PC-3 (cell line): ENCODE measurements at regions not wholly inside any gene's neighbourhood (a gene's known extent, or its start where the extent isn't known, plus 50 kb on each side); places are given as distances from the start of the nearest gene placed in this dataset.
"Not testable (repeated sequence)": the region's sequence is repeated elsewhere in the genome, so short reads cannot be mapped to it uniquely, and the experiment has no call there.

Experiments
- ATAC-seq: fragments of 200-7000 bp; cut with Tn5 transposase; 2 replicates; pipeline ENCODE4 v1.9.1; 2020; ENCODE audit warnings: mild to moderate bottlenecking, moderate library complexity
- BruUV-seq: library from RNA; stranded (reverse); fragments of 400-500 nt; replicated peaks from 2 replicates; lab custom pipeline; 2021; lab: Mats Ljungman, UMichigan
- CTCF ChIA-PET: fragments of 300-600 bp; sonication (Branson Sonifier 250); formaldehyde crosslinking; loops from one replicate; lab custom pipeline; 2022; ENCODE audit warnings: antibody characterized with exemption; lab: Charles Lee
- POLR2A ChIA-PET: fragments of 300-600 bp; sonication (Branson Sonifier 250); formaldehyde crosslinking; loops from one replicate; lab custom pipeline; 2022; ENCODE audit warnings: antibody characterized with exemption; ENCODE audit not compliant: unreplicated experiment; lab: Charles Lee
- DNase-seq: peaks from one replicate; pipeline ENCODE4 v3.0.0-alpha.2; 2015
- H2AFZ ChIP-seq: fragments of 300-600 bp; sonication (generic); 2 replicates; pipeline ENCODE4 v1.6.0; 2016; ENCODE audit warnings: antibody characterized with exemption, low read length
- H3F3A ChIP-seq: fragments of 300-600 bp; sonication (generic); one replicate; pipeline ENCODE4 v1.6.0; 2017; ENCODE audit warnings: antibody characterized with exemption, low read length, control low read depth, mild to moderate bottlenecking; ENCODE audit not compliant: unreplicated experiment
- H3K27ac ChIP-seq: fragments of 300-600 bp; sonication (generic); 2 replicates; pipeline ENCODE4 v1.5.1; 2016; ENCODE audit warnings: mild to moderate bottlenecking, low read length
- H3K27me3 ChIP-seq: fragments of 300-600 bp; sonication (generic); 2 replicates; pipeline ENCODE4 v1.6.1; 2016; ENCODE audit warnings: low read length, mixed read lengths
- H3K36me3 ChIP-seq: fragments of 300-600 bp; sonication (generic); 2 replicates; pipeline ENCODE4 v1.6.1; 2016; ENCODE audit warnings: low read depth, mixed run types, low read length, mixed read lengths
- H3K4me1 ChIP-seq: fragments of 300-600 bp; sonication (generic); 2 replicates; pipeline ENCODE4 v1.5.1; 2016; ENCODE audit warnings: low read length; ENCODE audit not compliant: insufficient read depth
- H3K4me2 ChIP-seq: fragments of 300-600 bp; sonication (generic); 2 replicates; pipeline ENCODE4 v1.6.0; 2016; ENCODE audit warnings: low read length
- H3K4me3 ChIP-seq: fragments of 300-600 bp; sonication (generic); 2 replicates; pipeline ENCODE4 v1.5.1; 2016; ENCODE audit warnings: mild to moderate bottlenecking, low read length, mixed read lengths
- H3K79me2 ChIP-seq: fragments of 300-600 bp; sonication (generic); 2 replicates; pipeline ENCODE4 v1.6.1; 2017; ENCODE audit warnings: low read length, mixed read lengths
- H3K9ac ChIP-seq: fragments of 300-600 bp; sonication (generic); 2 replicates; pipeline ENCODE4 v1.6.0; 2016; ENCODE audit warnings: mild to moderate bottlenecking, low read length
- H3K9me2 ChIP-seq: fragments of 300-600 bp; sonication (generic); replicated peaks from 2 replicates; pipeline ENCODE4 v1.6.1; 2016; ENCODE audit warnings: mixed run types, low read length, mixed read lengths
- H3K9me3 ChIP-seq: fragments of 300-600 bp; sonication (generic); 2 replicates; pipeline ENCODE4 v1.6.1; 2016; ENCODE audit warnings: low read length, mixed read lengths
- H4K20me1 ChIP-seq: fragments of 300-600 bp; sonication (generic); 2 replicates; pipeline ENCODE4 v1.6.1; 2016; ENCODE audit warnings: low read length, mixed read lengths
- CTCF ChIP-seq: fragments of 300-600 bp; sonication (generic); conservative IDR thresholded peaks from 2 replicates; pipeline ENCODE4 v1.5.1; 2017; ENCODE audit warnings: antibody characterized with exemption, low read depth, mild to moderate bottlenecking, low read length
- EZH2 ChIP-seq: fragments of 300-600 bp; sonication (generic); IDR thresholded peaks from one replicate; pipeline ENCODE4 v1.6.1; 2017; ENCODE audit warnings: antibody characterized with exemption, mild to moderate bottlenecking, low read length; ENCODE audit not compliant: unreplicated experiment
- EZH2phosphoT487 ChIP-seq: fragments of 300-600 bp; sonication (generic); IDR thresholded peaks from 2 replicates; pipeline ENCODE4 v1.6.1; 2018; ENCODE audit warnings: mild to moderate bottlenecking, antibody characterized with exemption, low read length, borderline replicate concordance
- intact Hi-C: fragments of 100-400 bp; cut with micrococcal nuclease; formaldehyde crosslinking; loops from 2 replicates; pipeline ENCODE4 v1.9.0; 2023

- no peaks in the 10 kb centered on the region for H3F3A ChIP-seq
- no peaks in the 10 kb centered on the region for H3K79me2 ChIP-seq
- H3K4me3 ChIP-seq = no peak overlapping the region
- no peaks in the 10 kb centered on the region for H3K36me3 ChIP-seq
- intact Hi-C loops = no loop called here
- DNase-seq = no peak
- H3K27ac ChIP-seq = no peak overlapping the region
- peaks cover 4% of the 10 kb centered on the region; the same call in 1 of the 2 replicates for H3K27me3 ChIP-seq
- ChIA-PET POLR2A (no interaction called here), CTCF (no interaction called here)
- no peak overlapping the region for H3K9ac ChIP-seq
- no peaks in the 10 kb centered on the region for H3K9me3 ChIP-seq
- H3K4me2 ChIP-seq = no peak overlapping the region
- no peaks in the 10 kb centered on the region for H3K4me1 ChIP-seq
- no peak overlapping the region for H2AFZ ChIP-seq
- ATAC-seq = no peak
- H4K20me1 ChIP-seq = no peaks in the 10 kb centered on the region
- no TSS peak for BruUV-seq
- TF ChIP-seq CTCF = no peak
- no peak for TF ChIP-seq EZH2
- no peak for TF ChIP-seq EZH2phosphoT487
- H3K9me2 ChIP-seq = no peaks in the 10 kb centered on the region
Observed at GRCh38 chr1:164456272-164456671, 102.7 kb upstream of the PBX1 start.

GRCh38 chr1:164459176-164459575 is 99.8 kb upstream of the PBX1 start:
- H2AFZ ChIP-seq, H3K36me3 ChIP-seq, POLR2A ChIA-PET, H3K9me3 ChIP-seq, H3K9ac ChIP-seq, H3K27ac ChIP-seq, H4K20me1 ChIP-seq, H3K79me2 ChIP-seq, H3K4me3 ChIP-seq, H3K4me1 ChIP-seq, H3K4me2 ChIP-seq, ATAC-seq, H3K9me2 ChIP-seq, H3K27me3 ChIP-seq, CTCF ChIA-PET, H3F3A ChIP-seq, BruUV-seq, DNase-seq, intact Hi-C loops: not testable (repeated sequence)

- H3F3A ChIP-seq = no peaks in the 10 kb centered on the region
- H3K4me1 ChIP-seq = no peaks in the 10 kb centered on the region
- no peak overlapping the region for H3K9ac ChIP-seq
- no peaks in the 10 kb centered on the region for H3K27me3 ChIP-seq
- ChIA-PET CTCF (no interaction called here), POLR2A (no interaction called here)
- no peak for ATAC-seq
- no peak overlapping the region for H3K4me2 ChIP-seq
- no peak overlapping the region for H3K27ac ChIP-seq
- H3K79me2 ChIP-seq = no peaks in the 10 kb centered on the region
- H3K9me2 ChIP-seq = no peaks in the 10 kb centered on the region
- no peak overlapping the region for H2AFZ ChIP-seq
- H3K9me3 ChIP-seq = no peaks in the 10 kb centered on the region
- DNase-seq = no peak
- no peak overlapping the region for H3K4me3 ChIP-seq
- no peaks in the 10 kb centered on the region for H3K36me3 ChIP-seq
- no peak for TF ChIP-seq EZH2phosphoT487
- no peak for TF ChIP-seq EZH2
- TF ChIP-seq CTCF = no peak
- no TSS peak for BruUV-seq
- intact Hi-C loops = no loop called here
- no peaks in the 10 kb centered on the region for H4K20me1 ChIP-seq
Observed at GRCh38 chr1:164466001-164466421, 93.0 kb upstream of the PBX1 start.
